Mammary epithelial cell (primary cell): ENCODE measurements at regions not wholly inside any gene's neighbourhood (a gene's known extent, or its start where the extent isn't known, plus 50 kb on each side); places are given as distances from the start of the nearest gene placed in this dataset.

ENCODE experiments used
- EZH2 ChIP-seq: IDR thresholded peaks from 2 replicates; pipeline ENCODE4 v1.6.1; 2012; ENCODE audit warnings: low read length, inconsistent platforms, borderline replicate concordance
- TF ChIP-seq, protein P1 (sequence below), 2 donors: IDR thresholded peaks in 1 of 2; conservative IDR thresholded peaks in 1 of 2; 2 replicates each; pipeline ENCODE4 v1.5.1; 2011 to 2012; ENCODE audit warnings: inconsistent platforms in 2 of 2, low read length in 2 of 2, mild to moderate bottlenecking in 2 of 2, control low read depth in 1 of 2, low read depth in 1 of 2; ENCODE audit not compliant: insufficient read depth in 1 of 2; ENCODE audit errors: extremely low read depth in 1 of 2

DNA sequence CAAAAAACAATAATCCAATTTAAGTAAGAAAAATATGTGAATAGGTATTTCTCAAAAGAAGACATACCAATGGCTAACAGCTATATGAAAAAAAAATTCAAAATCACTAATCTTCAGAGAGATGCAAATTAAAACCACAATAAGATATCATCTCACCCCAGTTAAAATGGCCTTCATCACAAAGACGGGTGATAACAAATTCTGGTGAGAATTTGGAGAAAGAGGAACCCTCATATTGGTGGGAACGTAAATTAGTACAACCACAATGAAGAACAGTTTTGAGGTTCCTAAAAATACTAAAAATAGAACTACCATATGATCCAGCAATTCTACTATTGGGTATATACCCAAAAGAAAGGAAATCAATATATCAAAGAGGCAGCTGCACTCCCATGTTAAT is 94.3 kb downstream of the TMEM167A start:
- TF ChIP-seq, protein P1, sequence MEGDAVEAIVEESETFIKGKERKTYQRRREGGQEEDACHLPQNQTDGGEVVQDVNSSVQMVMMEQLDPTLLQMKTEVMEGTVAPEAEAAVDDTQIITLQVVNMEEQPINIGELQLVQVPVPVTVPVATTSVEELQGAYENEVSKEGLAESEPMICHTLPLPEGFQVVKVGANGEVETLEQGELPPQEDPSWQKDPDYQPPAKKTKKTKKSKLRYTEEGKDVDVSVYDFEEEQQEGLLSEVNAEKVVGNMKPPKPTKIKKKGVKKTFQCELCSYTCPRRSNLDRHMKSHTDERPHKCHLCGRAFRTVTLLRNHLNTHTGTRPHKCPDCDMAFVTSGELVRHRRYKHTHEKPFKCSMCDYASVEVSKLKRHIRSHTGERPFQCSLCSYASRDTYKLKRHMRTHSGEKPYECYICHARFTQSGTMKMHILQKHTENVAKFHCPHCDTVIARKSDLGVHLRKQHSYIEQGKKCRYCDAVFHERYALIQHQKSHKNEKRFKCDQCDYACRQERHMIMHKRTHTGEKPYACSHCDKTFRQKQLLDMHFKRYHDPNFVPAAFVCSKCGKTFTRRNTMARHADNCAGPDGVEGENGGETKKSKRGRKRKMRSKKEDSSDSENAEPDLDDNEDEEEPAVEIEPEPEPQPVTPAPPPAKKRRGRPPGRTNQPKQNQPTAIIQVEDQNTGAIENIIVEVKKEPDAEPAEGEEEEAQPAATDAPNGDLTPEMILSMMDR (conservative IDR thresholded peaks at IDR 0.05 in 1 of 2, IDR thresholded peaks at IDR 0.05 in 1 of 2; ENCODE audit: extremely low read depth in 1 of 2, insufficient read depth in 1 of 2, low read depth in 1 of 2, low read length in 2 of 2) = no peak
- TF ChIP-seq EZH2 = no peak
